Heart left ventricle (tissue), 16 donors: ENCODE measurements at regions not wholly inside any gene's neighbourhood (a gene's known extent, or its start where the extent isn't known, plus 50 kb on each side); places are given as distances from the start of the nearest gene placed in this dataset.

Source experiments
- ATAC-seq, 4 donors: fragments of 200-7000 bp; cut with Tn5 transposase; one replicate each; pipeline ENCODE4 v1.9.1; 2020 to 2022; ENCODE audit warnings: moderate library complexity in 4 of 4, mild to moderate bottlenecking in 3 of 4, moderate number of reproducible peaks in 1 of 4
- DNase-seq, 5 donors: peaks; one replicate each; pipeline ENCODE4 v3.0.0-alpha.2; 2020
- H3K27ac ChIP-seq, 12 donors: fragments of 200-600 bp; sonication (generic) in 4 of 12; one replicate each; pipeline versions ENCODE4 v1.5.0 to v1.8.0; 2016 to 2022; ENCODE audit warnings: mild to moderate bottlenecking in 2 of 12
- H3K27me3 ChIP-seq, 9 donors: fragments of 200-600 bp; sonication (generic) in 2 of 9; one replicate each; pipeline versions ENCODE4 v1.5.1 to v1.8.0; 2016 to 2022; ENCODE audit warnings: mild to moderate bottlenecking in 3 of 9
- H3K36me3 ChIP-seq, 9 donors: fragments of 200-600 bp; sonication (generic) in 2 of 9; one replicate each; pipeline versions ENCODE4 v1.5.0 to v1.8.0; 2018 to 2022; ENCODE audit warnings: mild to moderate bottlenecking in 2 of 9
- H3K4me1 ChIP-seq, 12 donors: fragments of 200-600 bp; sonication (generic) in 4 of 12; one replicate each; pipeline versions ENCODE4 v1.5.0 to v1.8.0; 2016 to 2022; ENCODE audit warnings: mild to moderate bottlenecking in 3 of 12
- H3K4me3 ChIP-seq, 12 donors: fragments of 200-600 bp; sonication (generic) in 4 of 12; one replicate each; pipeline versions ENCODE4 v1.5.0 to v1.8.0; 2017 to 2022; ENCODE audit warnings: mild to moderate bottlenecking in 9 of 12, moderate library complexity in 4 of 12
- H3K9me3 ChIP-seq, 12 donors: fragments of 200-600 bp; sonication (generic) in 4 of 12; one replicate each; pipeline versions ENCODE4 v1.5.0 to v1.8.0; 2016 to 2022; ENCODE audit warnings: mild to moderate bottlenecking in 1 of 12
- CTCF ChIP-seq, 12 donors: fragments of 200-600 bp; sonication (generic) in 4 of 12; IDR thresholded peaks; one replicate each; pipeline versions ENCODE4 v1.5.0 to v1.8.0; 2018 to 2022; ENCODE audit warnings: antibody characterized with exemption in 12 of 12, mild to moderate bottlenecking in 5 of 12
- POLR2A ChIP-seq, 2 donors: fragments of 450-650 bp; IDR thresholded peaks; one replicate each; pipeline ENCODE4 v1.6.1; 2017; ENCODE audit warnings: antibody characterized with exemption in 2 of 2, mild to moderate bottlenecking in 2 of 2, moderate library complexity in 2 of 2
- WGBS, 4 donors: extraction: QIAGEN DNeasy Blood & Tissue Kit in 2 of 4; methylation state at CpG; one replicate each; pipeline versions ENCODE4 v1.1.5 to v1.1.7; 2013 to 2018; 5-methylcytosine and 5-hydroxymethylcytosine counted together
- intact Hi-C, 10 donors: fragments of 100-400 bp; cut with DNase I; formaldehyde crosslinking; loops; one replicate each; pipeline versions ENCODE4 v1.11.1 to v1.14.2; 2022
- donor health status: ischemic (EF 13 %, LVEDD 7.1; RV severe dilation, severe dysfunction).
- donor health status: healthy with polysubstance abuse.
- donor health status: DM: no; HTN: yes; CAD: no.
- donor health status: DM: no; HTN: no; CAD: no.
- donor health status: ischemic (EF 25% LVEDD 6.9; RV normal size, moderate dysfunction).
- donor health status: ischemic (EF 25% LVEDD 5.7; RV mildly dilated, moderate dysfunction).
- donor health status: healthy.
- donor health status: DM: yes; HTN: yes; CAD: no.
- donor health status: ischemic (EF 35%, LVEDD 5.7; RV mildly dilated, moderate dysfunction).
- donor health status: nonischemic (EF 11% LVEDD 7.7; RV severe dilation, severe dysfunction).
- donor health status: DM: yes; HTN: yes; CAD: no.
- donor health status: PGD.
- donor health status: ischemic (EF 29% LVEDD 5.4; RV normal size, mild dysfunction).
- donor health status: nonischemic (EF 23%, LVEDD 6.1; RV moderate dilation, normal function).

- TF ChIP-seq CTCF (IDR thresholded peaks at IDR 0.05) = no peak
- H3K9me3 ChIP-seq = no peaks in the 10 kb centered on the region
- no peak overlapping the region for H3K27ac ChIP-seq
- H3K4me1 ChIP-seq = peaks cover 0 to 11% (median 2%) of the 10 kb centered on the region in 12 donors
- ATAC-seq (no peak), DNase-seq (no peak)
- 83 to 90% (median 88%) methylated on average over 3 of the region's 3 CpGs for WGBS, 4 donors
- H3K27me3 ChIP-seq = peaks cover 0 to 5% (median 0%) of the 10 kb centered on the region in 9 donors
- no peak overlapping the region for H3K4me3 ChIP-seq
- intact Hi-C loops = no loop called here
- no peaks in the 10 kb centered on the region for H3K36me3 ChIP-seq
Measured at GRCh38 chr1:209364716-209365115, 218.8 kb upstream of the CAMK1G start.

- Histone ChIP-seq H3K4me3 (no peak overlapping the region), H3K4me1 (peaks cover 0 to 11% (median 2%) of the 10 kb centered on the region in 12 donors), H3K9me3 (no peaks in the 10 kb centered on the region), H3K36me3 (no peaks in the 10 kb centered on the region), H3K27ac (no peak overlapping the region), H3K27me3 (no peaks in the 10 kb centered on the region)
- TF ChIP-seq CTCF (IDR thresholded peaks at IDR 0.05) (no peak), POLR2A (IDR thresholded peaks at IDR 0.05) (no peak)
- WGBS, 4 donors = 88 to 92% (median 90%) methylated on average over 7 of the region's 7 CpGs
- DNase-seq (no peak), ATAC-seq (no peak)
- intact Hi-C loops = no loop called here
Measured at GRCh38 chr1:209367061-209367772, 216.3 kb upstream of the CAMK1G start.

- TF ChIP-seq CTCF (IDR thresholded peaks at IDR 0.05) = no peak
- peak; percentile 47 to 97 (median 88) for ATAC-seq
- Histone ChIP-seq H3K4me1 (peaks cover 0 to 11% (median 2%) of the 10 kb centered on the region in 12 donors), H3K27me3 (no peaks in the 10 kb centered on the region), H3K27ac (no peak overlapping the region), H3K9me3 (no peaks in the 10 kb centered on the region), H3K4me3 (no peak overlapping the region), H3K36me3 (no peaks in the 10 kb centered on the region)
- WGBS, 4 donors = 59 to 66% (median 62%) methylated on average over 8 of the region's 8 CpGs
- DNase-seq = peak; percentile 40 to 54 (median 52)
- intact Hi-C loops = no loop called here
Measured at GRCh38 chr1:209368864-209369598, 214.5 kb upstream of the CAMK1G start.

GRCh38 chr1:209370241-209370995, 213.1 kb upstream of the CAMK1G start:
- ATAC-seq = no peak
- intact Hi-C loops = no loop called here
- no peak overlapping the region for H3K27ac ChIP-seq
- H3K36me3 ChIP-seq = no peaks in the 10 kb centered on the region
- no peaks in the 10 kb centered on the region for H3K27me3 ChIP-seq
- no peaks in the 10 kb centered on the region for H3K9me3 ChIP-seq
- 90 to 94% (median 93%) methylated on average over 6 of the region's 6 CpGs for WGBS, 4 donors
- H3K4me1 ChIP-seq = peaks cover 0 to 11% (median 2%) of the 10 kb centered on the region in 12 donors
- no peak overlapping the region for H3K4me3 ChIP-seq
- TF ChIP-seq CTCF (IDR thresholded peaks at IDR 0.05) = no peak
- no peak for TF ChIP-seq POLR2A (IDR thresholded peaks at IDR 0.05)
- no peak for DNase-seq
